PC-3 (cell line): ENCODE measurements at regions not wholly inside any gene's neighbourhood (a gene's known extent, or its start where the extent isn't known, plus 50 kb on each side); places are given as distances from the start of the nearest gene placed in this dataset.

Experiments used
- ATAC-seq: fragments of 200-7000 bp; cut with Tn5 transposase; 2 replicates; pipeline ENCODE4 v1.9.1; 2020; ENCODE audit warnings: mild to moderate bottlenecking, moderate library complexity
- BruUV-seq: library from RNA; stranded (reverse); fragments of 400-500 nt; replicated peaks from 2 replicates; lab custom pipeline; 2021; lab: Mats Ljungman, UMichigan
- CTCF ChIA-PET: fragments of 300-600 bp; sonication (Branson Sonifier 250); formaldehyde crosslinking; loops from one replicate; lab custom pipeline; 2022; ENCODE audit warnings: antibody characterized with exemption; lab: Charles Lee
- POLR2A ChIA-PET: fragments of 300-600 bp; sonication (Branson Sonifier 250); formaldehyde crosslinking; loops from one replicate; lab custom pipeline; 2022; ENCODE audit warnings: antibody characterized with exemption; ENCODE audit not compliant: unreplicated experiment; lab: Charles Lee
- DNase-seq: peaks from one replicate; pipeline ENCODE4 v3.0.0-alpha.2; 2015
- H2AFZ ChIP-seq: fragments of 300-600 bp; sonication (generic); 2 replicates; pipeline ENCODE4 v1.6.0; 2016; ENCODE audit warnings: antibody characterized with exemption, low read length
- H3F3A ChIP-seq: fragments of 300-600 bp; sonication (generic); one replicate; pipeline ENCODE4 v1.6.0; 2017; ENCODE audit warnings: antibody characterized with exemption, low read length, control low read depth, mild to moderate bottlenecking; ENCODE audit not compliant: unreplicated experiment
- H3K27ac ChIP-seq: fragments of 300-600 bp; sonication (generic); 2 replicates; pipeline ENCODE4 v1.5.1; 2016; ENCODE audit warnings: mild to moderate bottlenecking, low read length
- H3K27me3 ChIP-seq: fragments of 300-600 bp; sonication (generic); 2 replicates; pipeline ENCODE4 v1.6.1; 2016; ENCODE audit warnings: low read length, mixed read lengths
- H3K36me3 ChIP-seq: fragments of 300-600 bp; sonication (generic); 2 replicates; pipeline ENCODE4 v1.6.1; 2016; ENCODE audit warnings: low read depth, mixed run types, low read length, mixed read lengths
- H3K4me1 ChIP-seq: fragments of 300-600 bp; sonication (generic); 2 replicates; pipeline ENCODE4 v1.5.1; 2016; ENCODE audit warnings: low read length; ENCODE audit not compliant: insufficient read depth
- H3K4me2 ChIP-seq: fragments of 300-600 bp; sonication (generic); 2 replicates; pipeline ENCODE4 v1.6.0; 2016; ENCODE audit warnings: low read length
- H3K4me3 ChIP-seq: fragments of 300-600 bp; sonication (generic); 2 replicates; pipeline ENCODE4 v1.5.1; 2016; ENCODE audit warnings: mild to moderate bottlenecking, low read length, mixed read lengths
- H3K79me2 ChIP-seq: fragments of 300-600 bp; sonication (generic); 2 replicates; pipeline ENCODE4 v1.6.1; 2017; ENCODE audit warnings: low read length, mixed read lengths
- H3K9ac ChIP-seq: fragments of 300-600 bp; sonication (generic); 2 replicates; pipeline ENCODE4 v1.6.0; 2016; ENCODE audit warnings: mild to moderate bottlenecking, low read length
- H3K9me2 ChIP-seq: fragments of 300-600 bp; sonication (generic); replicated peaks from 2 replicates; pipeline ENCODE4 v1.6.1; 2016; ENCODE audit warnings: mixed run types, low read length, mixed read lengths
- H3K9me3 ChIP-seq: fragments of 300-600 bp; sonication (generic); 2 replicates; pipeline ENCODE4 v1.6.1; 2016; ENCODE audit warnings: low read length, mixed read lengths
- H4K20me1 ChIP-seq: fragments of 300-600 bp; sonication (generic); 2 replicates; pipeline ENCODE4 v1.6.1; 2016; ENCODE audit warnings: low read length, mixed read lengths
- EZH2 ChIP-seq: fragments of 300-600 bp; sonication (generic); IDR thresholded peaks from one replicate; pipeline ENCODE4 v1.6.1; 2017; ENCODE audit warnings: antibody characterized with exemption, mild to moderate bottlenecking, low read length; ENCODE audit not compliant: unreplicated experiment
- EZH2phosphoT487 ChIP-seq: fragments of 300-600 bp; sonication (generic); IDR thresholded peaks from 2 replicates; pipeline ENCODE4 v1.6.1; 2018; ENCODE audit warnings: mild to moderate bottlenecking, antibody characterized with exemption, low read length, borderline replicate concordance
- intact Hi-C: fragments of 100-400 bp; cut with micrococcal nuclease; formaldehyde crosslinking; loops from 2 replicates; pipeline ENCODE4 v1.9.0; 2023
- TF ChIP-seq, protein P1 (sequence below): fragments of 300-600 bp; sonication (generic); conservative IDR thresholded peaks from 2 replicates; pipeline ENCODE4 v1.5.1; 2017; ENCODE audit warnings: antibody characterized with exemption, low read depth, mild to moderate bottlenecking, low read length

DNA sequence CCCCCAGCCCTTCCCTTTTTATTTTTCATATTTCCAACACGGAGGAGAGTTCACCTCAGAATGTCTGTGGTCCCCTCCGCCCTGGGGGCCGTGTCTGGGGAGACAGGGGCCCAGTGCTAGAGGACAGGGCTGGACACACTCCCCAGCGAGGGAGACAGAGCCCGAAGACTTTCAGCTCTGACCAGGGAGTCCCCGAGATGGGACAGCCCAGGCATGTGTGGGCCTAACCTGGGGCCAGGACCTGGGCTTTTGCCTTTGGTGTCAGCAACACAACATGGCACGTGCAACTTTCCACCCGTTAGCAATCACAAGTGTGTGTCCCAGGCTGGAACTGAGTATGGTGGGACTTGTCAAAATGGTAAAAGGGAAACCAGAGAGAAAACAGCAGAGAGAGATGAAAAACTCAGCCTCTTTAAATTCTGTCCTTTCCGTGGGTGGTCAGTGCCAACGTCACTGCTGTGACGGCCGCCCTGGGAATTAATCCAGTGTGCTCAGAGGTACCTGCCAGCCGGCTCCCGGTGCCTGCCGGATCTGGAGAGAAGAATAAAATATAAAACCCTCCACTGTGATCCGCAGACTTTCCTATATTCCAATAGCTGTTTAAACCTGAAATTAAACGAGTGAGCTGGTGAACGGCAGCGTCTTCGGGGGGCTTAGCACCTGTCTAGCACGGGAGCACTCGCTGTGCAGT, 245.8 kb downstream of the EIPR1 start:
- TF ChIP-seq EZH2 (no peak), EZH2phosphoT487 (no peak)
- TF ChIP-seq, protein P1, sequence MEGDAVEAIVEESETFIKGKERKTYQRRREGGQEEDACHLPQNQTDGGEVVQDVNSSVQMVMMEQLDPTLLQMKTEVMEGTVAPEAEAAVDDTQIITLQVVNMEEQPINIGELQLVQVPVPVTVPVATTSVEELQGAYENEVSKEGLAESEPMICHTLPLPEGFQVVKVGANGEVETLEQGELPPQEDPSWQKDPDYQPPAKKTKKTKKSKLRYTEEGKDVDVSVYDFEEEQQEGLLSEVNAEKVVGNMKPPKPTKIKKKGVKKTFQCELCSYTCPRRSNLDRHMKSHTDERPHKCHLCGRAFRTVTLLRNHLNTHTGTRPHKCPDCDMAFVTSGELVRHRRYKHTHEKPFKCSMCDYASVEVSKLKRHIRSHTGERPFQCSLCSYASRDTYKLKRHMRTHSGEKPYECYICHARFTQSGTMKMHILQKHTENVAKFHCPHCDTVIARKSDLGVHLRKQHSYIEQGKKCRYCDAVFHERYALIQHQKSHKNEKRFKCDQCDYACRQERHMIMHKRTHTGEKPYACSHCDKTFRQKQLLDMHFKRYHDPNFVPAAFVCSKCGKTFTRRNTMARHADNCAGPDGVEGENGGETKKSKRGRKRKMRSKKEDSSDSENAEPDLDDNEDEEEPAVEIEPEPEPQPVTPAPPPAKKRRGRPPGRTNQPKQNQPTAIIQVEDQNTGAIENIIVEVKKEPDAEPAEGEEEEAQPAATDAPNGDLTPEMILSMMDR: no peak
- Histone ChIP-seq H3K4me3 (no peak overlapping the region), H3K4me1 (no peaks in the 10 kb centered on the region), H3K27me3 (no peaks in the 10 kb centered on the region; the same call in 1 of the 2 replicates), H2AFZ (no peak overlapping the region), H3K4me2 (no peak overlapping the region), H3K36me3 (no peaks in the 10 kb centered on the region), H3K9me3 (no peaks in the 10 kb centered on the region), H3K27ac (no peak overlapping the region), H3F3A (no peaks in the 10 kb centered on the region), H4K20me1 (no peaks in the 10 kb centered on the region), H3K9me2 (no peaks in the 10 kb centered on the region), H3K9ac (no peak overlapping the region), H3K79me2 (no peaks in the 10 kb centered on the region)
- POLR2A ChIA-PET: interaction anchor here (0.6 kb wide), 1 partner anchor 189 kb away, joined by 4 read pairs; no protein-coding TSS in a partner anchor
- ATAC-seq: no peak
- CTCF ChIA-PET: no interaction called here
- no peak for DNase-seq
- intact Hi-C loops: no loop called here
- no TSS peak for BruUV-seq

DNA sequence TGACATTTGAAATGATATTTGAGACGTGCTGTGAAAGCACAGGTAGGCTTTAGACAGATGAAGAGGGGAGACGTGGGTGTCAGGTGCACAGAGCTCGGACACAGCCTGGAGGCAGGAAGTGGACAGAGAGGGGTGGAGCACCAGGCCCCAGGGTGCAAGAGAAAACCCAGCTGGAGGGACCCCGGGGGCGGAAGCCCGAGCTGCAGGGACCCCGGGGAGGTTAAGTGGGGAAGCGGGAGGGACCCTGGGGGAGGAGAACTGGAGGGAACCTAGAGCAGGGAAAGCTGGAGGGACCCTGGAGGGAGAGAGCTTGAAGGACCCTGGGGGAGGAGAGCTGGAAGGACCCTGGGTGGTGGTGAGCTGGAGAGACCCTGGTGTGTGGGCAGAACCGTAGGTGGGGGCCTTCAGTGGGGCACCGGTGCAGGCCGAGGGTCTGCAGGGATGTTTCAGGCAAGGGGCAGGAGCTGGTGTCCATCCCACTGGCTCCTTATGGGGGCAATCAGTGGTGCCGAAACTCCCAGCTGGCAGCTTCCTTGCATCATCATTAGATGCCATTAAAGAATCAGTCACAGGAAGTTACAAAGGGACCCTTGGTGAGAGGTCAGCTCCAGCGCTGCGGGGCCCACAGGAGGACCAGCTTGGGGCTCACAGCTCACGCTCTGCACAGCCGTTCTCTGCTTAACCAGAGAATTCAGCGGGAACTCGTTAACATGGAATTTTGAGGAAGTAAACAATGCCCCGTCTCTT, 246.6 kb downstream of the EIPR1 start:
- H3K27ac ChIP-seq: no peak overlapping the region
- H3F3A ChIP-seq: no peaks in the 10 kb centered on the region
- CTCF ChIA-PET: no interaction called here
- ATAC-seq (no peak), DNase-seq (no peak)
- BruUV-seq: no TSS peak
- TF ChIP-seq, protein P1: no peak
- TF ChIP-seq EZH2: no peak
- no peak for TF ChIP-seq EZH2phosphoT487
- no peaks in the 10 kb centered on the region for H3K9me3 ChIP-seq
- no peaks in the 10 kb centered on the region; the same call in 1 of the 2 replicates for H3K27me3 ChIP-seq
- POLR2A ChIA-PET: interaction anchor here (0.6 kb wide), 1 partner anchor 189 kb away, joined by 4 read pairs; no protein-coding TSS in a partner anchor
- H2AFZ ChIP-seq: no peak overlapping the region
- no peaks in the 10 kb centered on the region for H4K20me1 ChIP-seq
- H3K4me2 ChIP-seq: no peak overlapping the region
- H3K79me2 ChIP-seq: no peaks in the 10 kb centered on the region
- intact Hi-C loops: no loop called here
- no peaks in the 10 kb centered on the region for H3K4me1 ChIP-seq
- no peaks in the 10 kb centered on the region for H3K36me3 ChIP-seq
- H3K9ac ChIP-seq: no peak overlapping the region
- H3K4me3 ChIP-seq: no peak overlapping the region
- no peaks in the 10 kb centered on the region for H3K9me2 ChIP-seq
